ENCODE measurements at regions not wholly inside any gene's neighbourhood (a gene's known extent, or its start where the extent isn't known, plus 50 kb on each side); places are given as distances from the start of the nearest gene placed in this dataset.

GRCh38 chr12:18165889-18166288, 75.9 kb upstream of the RERGL start:
- no peak for TF ChIP-seq CTCF (IDR thresholded peaks at IDR 0.05; ENCODE audit: borderline replicate concordance, extremely low read depth, low read length, poor library complexity, severe bottlenecking)
- TF ChIP-seq EZH2 (IDR thresholded peaks at IDR 0.05; ENCODE audit: borderline replicate concordance, low read depth, low read length, severe bottlenecking), result no peak
